ENCODE measurements at regions not wholly inside any gene's neighbourhood (a gene's known extent, or its start where the extent isn't known, plus 50 kb on each side); places are given as distances from the start of the nearest gene placed in this dataset.
A peak's percentile ranks its signal among the peaks of the same experiment; 100 is the strongest.

GRCh38 chr13:67283637-67284036 lies 53.5 kb upstream of the PCDH9 start:
- TF ChIP-seq, protein P1, sequence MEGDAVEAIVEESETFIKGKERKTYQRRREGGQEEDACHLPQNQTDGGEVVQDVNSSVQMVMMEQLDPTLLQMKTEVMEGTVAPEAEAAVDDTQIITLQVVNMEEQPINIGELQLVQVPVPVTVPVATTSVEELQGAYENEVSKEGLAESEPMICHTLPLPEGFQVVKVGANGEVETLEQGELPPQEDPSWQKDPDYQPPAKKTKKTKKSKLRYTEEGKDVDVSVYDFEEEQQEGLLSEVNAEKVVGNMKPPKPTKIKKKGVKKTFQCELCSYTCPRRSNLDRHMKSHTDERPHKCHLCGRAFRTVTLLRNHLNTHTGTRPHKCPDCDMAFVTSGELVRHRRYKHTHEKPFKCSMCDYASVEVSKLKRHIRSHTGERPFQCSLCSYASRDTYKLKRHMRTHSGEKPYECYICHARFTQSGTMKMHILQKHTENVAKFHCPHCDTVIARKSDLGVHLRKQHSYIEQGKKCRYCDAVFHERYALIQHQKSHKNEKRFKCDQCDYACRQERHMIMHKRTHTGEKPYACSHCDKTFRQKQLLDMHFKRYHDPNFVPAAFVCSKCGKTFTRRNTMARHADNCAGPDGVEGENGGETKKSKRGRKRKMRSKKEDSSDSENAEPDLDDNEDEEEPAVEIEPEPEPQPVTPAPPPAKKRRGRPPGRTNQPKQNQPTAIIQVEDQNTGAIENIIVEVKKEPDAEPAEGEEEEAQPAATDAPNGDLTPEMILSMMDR (IDR thresholded peaks at IDR 0.05; ENCODE audit: low read depth, low read length) = no peak

GRCh38 chr13:67281466-67281865 lies 51.3 kb upstream of the PCDH9 start:
- Histone ChIP-seq H3K4me3 (no peak overlapping the region), H3K27ac (no peak overlapping the region), H3K27me3 (no peaks in the 10 kb centered on the region), H3K9me3 (ENCODE audit: low read depth) (no peaks in the 10 kb centered on the region), H3K36me3 (no peaks in the 10 kb centered on the region), H3K4me1 (ENCODE audit: low read depth) (no peaks in the 10 kb centered on the region)
- TF ChIP-seq, protein P1 (IDR thresholded peaks at IDR 0.05; ENCODE audit: low read depth, low read length) = no peak
- DNase-seq (ENCODE audit: low read depth in 1 of 2, low spot score in 1 of 2) = no peak

More at GRCh38 chr13:67283637-67284036, 53.5 kb upstream of the PCDH9 start:
- H3K27me3 ChIP-seq = no peaks in the 10 kb centered on the region
- H3K27ac ChIP-seq = no peak overlapping the region
- no peak overlapping the region for H3K4me3 ChIP-seq
- peak in 1 of 2 donors; percentile 10 for DNase-seq (ENCODE audit: low read depth in 1 of 2, low spot score in 1 of 2)
- no peaks in the 10 kb centered on the region for H3K36me3 ChIP-seq
- H3K9me3 ChIP-seq (ENCODE audit: low read depth) = no peaks in the 10 kb centered on the region
- no peaks in the 10 kb centered on the region for H3K4me1 ChIP-seq (ENCODE audit: low read depth)
